ENCODE measurements at regions not wholly inside any gene's neighbourhood (a gene's known extent, or its start where the extent isn't known, plus 50 kb on each side); places are given as distances from the start of the nearest gene placed in this dataset.

- no peak for TF ChIP-seq EZH2 (IDR thresholded peaks at IDR 0.05; ENCODE audit: borderline replicate concordance, insufficient read depth, low read depth, low read length, poor library complexity, severe bottlenecking)
- TF ChIP-seq, protein P1, sequence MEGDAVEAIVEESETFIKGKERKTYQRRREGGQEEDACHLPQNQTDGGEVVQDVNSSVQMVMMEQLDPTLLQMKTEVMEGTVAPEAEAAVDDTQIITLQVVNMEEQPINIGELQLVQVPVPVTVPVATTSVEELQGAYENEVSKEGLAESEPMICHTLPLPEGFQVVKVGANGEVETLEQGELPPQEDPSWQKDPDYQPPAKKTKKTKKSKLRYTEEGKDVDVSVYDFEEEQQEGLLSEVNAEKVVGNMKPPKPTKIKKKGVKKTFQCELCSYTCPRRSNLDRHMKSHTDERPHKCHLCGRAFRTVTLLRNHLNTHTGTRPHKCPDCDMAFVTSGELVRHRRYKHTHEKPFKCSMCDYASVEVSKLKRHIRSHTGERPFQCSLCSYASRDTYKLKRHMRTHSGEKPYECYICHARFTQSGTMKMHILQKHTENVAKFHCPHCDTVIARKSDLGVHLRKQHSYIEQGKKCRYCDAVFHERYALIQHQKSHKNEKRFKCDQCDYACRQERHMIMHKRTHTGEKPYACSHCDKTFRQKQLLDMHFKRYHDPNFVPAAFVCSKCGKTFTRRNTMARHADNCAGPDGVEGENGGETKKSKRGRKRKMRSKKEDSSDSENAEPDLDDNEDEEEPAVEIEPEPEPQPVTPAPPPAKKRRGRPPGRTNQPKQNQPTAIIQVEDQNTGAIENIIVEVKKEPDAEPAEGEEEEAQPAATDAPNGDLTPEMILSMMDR (IDR thresholded peaks at IDR 0.05), result no peak
- Histone ChIP-seq H3K4me3 (ENCODE audit: control extremely low read depth in 1 of 5, extremely low read depth in 1 of 5, insufficient read depth in 1 of 5, low read depth in 2 of 5, low read length in 4 of 5) (no peak overlapping the region), H3K4me1 (ENCODE audit: control insufficient read depth in 2 of 2, insufficient read depth in 2 of 2, low read length in 2 of 2) (no peaks in the 10 kb centered on the region), H3K27ac (ENCODE audit: low read length in 2 of 2) (no peak overlapping the region), H3K9me3 (ENCODE audit: control extremely low read depth in 1 of 3, control insufficient read depth in 2 of 3, insufficient read depth in 1 of 3, low read length in 2 of 3) (no peaks in the 10 kb centered on the region), H3K79me2 (ENCODE audit: control insufficient read depth, insufficient read depth, low read length) (no peaks in the 10 kb centered on the region), H4K20me1 (ENCODE audit: control insufficient read depth, insufficient read depth, low read length, poor library complexity, severe bottlenecking) (no peaks in the 10 kb centered on the region), H3K9ac (ENCODE audit: low read length) (no peak overlapping the region), H3K27me3 (replicated peaks in 1 of 4; ENCODE audit: control extremely low read depth in 1 of 4, control insufficient read depth in 3 of 4, insufficient read depth in 4 of 4, low read length in 3 of 4) (no peaks in the 10 kb centered on the region), H2AFZ (ENCODE audit: insufficient read depth, low read depth, low read length, poor library complexity, severe bottlenecking) (no peak overlapping the region), H3K36me3 (replicated peaks in 1 of 2; ENCODE audit: control extremely low read depth in 1 of 2, control insufficient read depth in 1 of 2, extremely low read depth in 1 of 2, insufficient read depth in 2 of 2, low read length in 1 of 2) (no peaks in the 10 kb centered on the region), H3K4me2 (replicated peaks; ENCODE audit: low read depth, low read length, poor library complexity, severe bottlenecking) (no peak overlapping the region)
- no CpG with 5 or more reads among the region's 1 CpG for WGBS (ENCODE audit: insufficient coverage)
- intact Hi-C loops (cut with micrococcal nuclease), result no loop called here
- ChIA-PET CTCF (no interaction called here), POLR2A (no interaction called here)
- no peaks in the 10 kb centered on the region for H3K27me3 Mint-ChIP-seq
- no peaks in the 10 kb centered on the region for H3K9me3 Mint-ChIP-seq (ENCODE audit: insufficient read depth)
- no peak for ATAC-seq (ENCODE audit: low read depth)
- no peak overlapping the region for H3K27ac Mint-ChIP-seq
- no peak overlapping the region for H3K4me3 Mint-ChIP-seq
- no peak for DNase-seq
- H3K4me1 Mint-ChIP-seq, result no peaks in the 10 kb centered on the region
These were observed 509.0 kb upstream of the POU3F2 start for GRCh38 chr6:98325366-98325765.

DNA sequence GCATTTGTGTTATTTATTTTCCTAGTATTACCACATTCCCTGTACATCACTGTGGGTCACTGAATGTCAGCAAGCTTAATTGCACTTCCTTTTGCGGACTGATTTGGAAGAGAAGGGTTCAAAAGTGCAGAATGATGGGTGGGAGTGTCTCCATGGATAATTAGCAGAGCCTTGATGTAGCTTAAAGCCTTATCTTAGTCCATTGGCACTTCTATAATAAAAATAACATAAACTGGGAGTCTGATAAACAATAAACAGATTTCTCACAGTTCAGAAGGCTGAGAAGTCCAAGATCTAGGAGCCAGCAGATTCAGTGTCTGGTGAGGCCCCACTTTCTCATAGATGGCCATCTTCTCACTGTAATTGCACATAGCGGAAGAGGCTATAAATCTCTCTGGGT lies 501.1 kb upstream of the POU3F2 start:
- intact Hi-C loops (cut with micrococcal nuclease), result no loop called here
- H3K4me2 ChIP-seq (replicated peaks; ENCODE audit: low read depth, low read length, poor library complexity, severe bottlenecking), result no peak overlapping the region
- DNase-seq, result no peak
- no peak for TF ChIP-seq EZH2 (IDR thresholded peaks at IDR 0.05; ENCODE audit: borderline replicate concordance, insufficient read depth, low read depth, low read length, poor library complexity, severe bottlenecking)
- TF ChIP-seq, protein P1 (IDR thresholded peaks at IDR 0.05), result no peak
- Mint-ChIP-seq H3K27ac (no peak overlapping the region), H3K4me1 (no peaks in the 10 kb centered on the region), H3K4me3 (no peak overlapping the region), H3K27me3 (no peaks in the 10 kb centered on the region), H3K9me3 (ENCODE audit: insufficient read depth) (no peaks in the 10 kb centered on the region)
- no peak overlapping the region for H2AFZ ChIP-seq (ENCODE audit: insufficient read depth, low read depth, low read length, poor library complexity, severe bottlenecking)
- no peaks in the 10 kb centered on the region for H4K20me1 ChIP-seq (ENCODE audit: control insufficient read depth, insufficient read depth, low read length, poor library complexity, severe bottlenecking)
- ChIA-PET CTCF (no interaction called here), POLR2A (no interaction called here)
- no peaks in the 10 kb centered on the region for H3K36me3 ChIP-seq (replicated peaks in 1 of 2; ENCODE audit: control extremely low read depth in 1 of 2, control insufficient read depth in 1 of 2, extremely low read depth in 1 of 2, insufficient read depth in 2 of 2, low read length in 1 of 2)
- no peak overlapping the region for H3K4me3 ChIP-seq (ENCODE audit: control extremely low read depth in 1 of 5, extremely low read depth in 1 of 5, insufficient read depth in 1 of 5, low read depth in 2 of 5, low read length in 4 of 5)
- no peaks in the 10 kb centered on the region for H3K4me1 ChIP-seq (ENCODE audit: control insufficient read depth in 2 of 2, insufficient read depth in 2 of 2, low read length in 2 of 2)
- no peak overlapping the region for H3K27ac ChIP-seq (ENCODE audit: low read length in 2 of 2)
- no peaks in the 10 kb centered on the region for H3K9me3 ChIP-seq (ENCODE audit: control extremely low read depth in 1 of 3, control insufficient read depth in 2 of 3, insufficient read depth in 1 of 3, low read length in 2 of 3)
- no peak for ATAC-seq (ENCODE audit: low read depth)
- H3K9ac ChIP-seq (ENCODE audit: low read length), result no peak overlapping the region
- H3K27me3 ChIP-seq (replicated peaks in 1 of 4; ENCODE audit: control extremely low read depth in 1 of 4, control insufficient read depth in 3 of 4, insufficient read depth in 4 of 4, low read length in 3 of 4), result no peaks in the 10 kb centered on the region
- no peaks in the 10 kb centered on the region for H3K79me2 ChIP-seq (ENCODE audit: control insufficient read depth, insufficient read depth, low read length)
- no CpG with 5 or more reads among the region's 2 CpGs for WGBS (ENCODE audit: insufficient coverage)

Measured in B cell (primary cell).